C4-2B (cell line): ENCODE measurements at regions not wholly inside any gene's neighbourhood (a gene's known extent, or its start where the extent isn't known, plus 50 kb on each side); places are given as distances from the start of the nearest gene placed in this dataset.

Experiments
- H3K27ac ChIP-seq: fragments of 450-650 bp; 2 replicates; pipeline ENCODE4 v1.5.1; 2017
- CTCF ChIP-seq: fragments of 450-650 bp; conservative IDR thresholded peaks from 2 replicates; pipeline ENCODE4 v1.5.1; 2017; ENCODE audit warnings: mild to moderate bottlenecking
- ZFX ChIP-seq: fragments of 450-650 bp; IDR thresholded peaks from 2 replicates; pipeline ENCODE4 v1.6.1; 2017

GRCh38 chr15:25565470-25566264, 126.8 kb upstream of the UBE3A start:
- H3K27ac ChIP-seq, result no peak overlapping the region
- TF ChIP-seq CTCF (no peak), ZFX (no peak)

GRCh38 chr15:25563596-25563995, 124.8 kb upstream of the UBE3A start:
- TF ChIP-seq CTCF (no peak), ZFX (no peak)
- no peak overlapping the region for H3K27ac ChIP-seq

DNA sequence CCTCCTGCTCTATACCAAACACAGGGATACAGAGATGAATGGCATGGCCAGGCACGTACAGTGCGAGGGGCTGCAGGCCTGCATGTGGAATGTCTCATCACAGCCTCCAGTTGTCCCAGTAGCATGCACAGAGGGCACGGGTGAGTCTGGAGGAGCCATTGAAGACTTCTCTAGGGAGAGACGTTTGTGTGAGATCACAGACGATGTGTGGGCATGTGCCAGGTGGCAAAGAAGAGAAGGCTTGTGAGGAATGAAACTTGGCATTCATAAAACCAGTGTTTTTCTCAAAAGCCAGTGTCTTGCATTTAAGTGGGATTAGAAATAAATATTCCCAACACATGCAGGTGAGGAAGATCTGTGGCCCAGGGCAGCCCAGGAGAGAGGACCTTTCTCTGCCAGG, 119.1 kb upstream of the UBE3A start:
- no peak for TF ChIP-seq CTCF
- no peak overlapping the region for H3K27ac ChIP-seq

DNA sequence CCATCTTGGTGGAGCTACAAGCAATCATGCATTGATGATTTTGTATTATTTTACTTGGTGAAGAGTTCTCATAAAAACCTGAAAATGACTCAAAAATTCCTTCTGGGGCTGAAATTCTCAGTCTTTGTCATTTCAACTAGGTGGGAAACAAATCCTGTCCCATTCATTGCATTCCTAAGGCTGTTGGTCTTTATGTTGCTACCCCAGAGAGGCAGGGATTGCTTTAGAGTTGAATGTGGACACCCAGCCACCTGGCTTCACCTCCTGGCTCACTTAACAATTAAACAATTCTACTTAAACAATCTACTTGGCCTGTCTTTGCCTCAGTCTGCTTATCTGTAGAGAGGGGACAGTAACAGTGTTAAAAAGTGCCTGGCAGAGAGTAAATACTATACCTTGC, 117.3 kb upstream of the UBE3A start:
- no peak for TF ChIP-seq ZFX
- TF ChIP-seq CTCF, result no peak
- no peak overlapping the region for H3K27ac ChIP-seq

GRCh38 chr15:25554640-25555039, 115.8 kb upstream of the UBE3A start:
- no peak for TF ChIP-seq CTCF
- TF ChIP-seq ZFX, result no peak
- no peak overlapping the region for H3K27ac ChIP-seq

GRCh38 chr15:25548600-25548999, 109.8 kb upstream of the UBE3A start:
- no peak overlapping the region for H3K27ac ChIP-seq
- TF ChIP-seq ZFX (no peak), CTCF (no peak)

DNA sequence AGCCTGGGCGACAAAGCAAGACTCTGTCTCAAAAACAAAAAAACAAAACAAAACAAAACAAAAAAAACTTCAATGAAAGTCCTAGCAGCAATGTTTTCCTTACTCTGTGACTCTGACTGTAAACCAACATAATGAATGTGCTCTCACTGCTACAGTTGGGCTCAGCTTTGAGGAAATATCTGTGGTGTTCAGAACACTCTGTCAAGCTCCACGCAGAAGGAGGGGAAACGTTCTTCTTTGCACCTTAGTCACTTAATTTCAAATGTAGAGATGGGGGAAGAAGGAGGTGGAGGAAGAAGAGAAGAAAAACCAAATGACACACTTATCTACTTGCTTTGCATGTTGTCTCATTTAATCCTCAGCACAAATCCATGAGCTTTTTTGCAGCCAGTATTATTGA, 107.1 kb upstream of the UBE3A start:
- no peak overlapping the region for H3K27ac ChIP-seq
- no peak for TF ChIP-seq ZFX
- TF ChIP-seq CTCF, result no peak
